HG02943 (cell line): ENCODE measurements at regions not wholly inside any gene's neighbourhood (a gene's known extent, or its start where the extent isn't known, plus 50 kb on each side); places are given as distances from the start of the nearest gene placed in this dataset.

Experiments
- ATAC-seq: cut with Tn5 transposase; IDR thresholded peaks from one replicate; pipeline ENCODE4 v1.9.1; 2021; ENCODE audit warnings: mild to moderate bottlenecking, low read depth, moderate library complexity; ENCODE audit not compliant: unreplicated experiment

GRCh38 chr11:104320097-104320496 is 156.2 kb upstream of the PDGFD start:
- ATAC-seq, result no peak

- ATAC-seq, result no peak
Measured at GRCh38 chr11:104319396-104319795, 155.4 kb upstream of the PDGFD start.

GRCh38 chr11:104306862-104307474 is 143.0 kb upstream of the PDGFD start:
- no peak for ATAC-seq

GRCh38 chr11:104301776-104302175 is 137.8 kb upstream of the PDGFD start:
- no peak for ATAC-seq

- no peak for ATAC-seq
Measured at GRCh38 chr11:104291646-104292045, 127.7 kb upstream of the PDGFD start.

GRCh38 chr11:104286129-104286528 is 122.2 kb upstream of the PDGFD start:
- no peak for ATAC-seq

- ATAC-seq, result no peak
Measured at GRCh38 chr11:104279587-104279986, 115.6 kb upstream of the PDGFD start.

- ATAC-seq, result no peak
Measured at GRCh38 chr11:104275992-104276391, 112.0 kb upstream of the PDGFD start.

- ATAC-seq, result no peak
Measured at GRCh38 chr11:104260456-104260855, 96.5 kb upstream of the PDGFD start.

GRCh38 chr11:104259121-104259610 is 95.2 kb upstream of the PDGFD start:
- no peak for ATAC-seq

- ATAC-seq, result no peak
Measured at GRCh38 chr11:104256525-104256924, 92.6 kb upstream of the PDGFD start.

GRCh38 chr11:104254347-104254746 is 90.4 kb upstream of the PDGFD start:
- ATAC-seq, result no peak

- ATAC-seq, result no peak
Measured at GRCh38 chr11:104246590-104246989, 82.6 kb upstream of the PDGFD start.

GRCh38 chr11:104238916-104239315 is 75.0 kb upstream of the PDGFD start:
- ATAC-seq, result no peak

- ATAC-seq, result no peak
Measured at GRCh38 chr11:104225047-104225446, 61.1 kb upstream of the PDGFD start.

- no peak for ATAC-seq
Measured at GRCh38 chr11:104222464-104222863, 58.5 kb upstream of the PDGFD start.

- ATAC-seq, result no peak
Measured at GRCh38 chr11:104221455-104221854, 57.5 kb upstream of the PDGFD start.

- no peak for ATAC-seq
Measured at GRCh38 chr11:104219096-104219495, 55.1 kb upstream of the PDGFD start.

GRCh38 chr11:104214517-104214916 is 50.6 kb upstream of the PDGFD start:
- no peak for ATAC-seq
